Activated CD4-positive, alpha-beta T cell treated with anti-CD3 and anti-CD28 coated beads, Interleukin-2, amount 50 U/mL, for 1 hour (primary cell): ENCODE measurements at regions not wholly inside any gene's neighbourhood (a gene's known extent, or its start where the extent isn't known, plus 50 kb on each side); places are given as distances from the start of the nearest gene placed in this dataset.
"Not testable (repeated sequence)": the region's sequence is repeated elsewhere in the genome, so short reads cannot be mapped to it uniquely, and the experiment has no call there.

Source experiments
- DNase-seq: peaks from one replicate; pipeline ENCODE4 v3.0.0-alpha.2; 2020

GRCh38 chr4:67328393-67328792, 216.9 kb downstream of the CENPC start:
- DNase-seq: no peak

- no peak for DNase-seq
Measured at GRCh38 chr4:67328018-67328278, 217.4 kb downstream of the CENPC start.

DNA sequence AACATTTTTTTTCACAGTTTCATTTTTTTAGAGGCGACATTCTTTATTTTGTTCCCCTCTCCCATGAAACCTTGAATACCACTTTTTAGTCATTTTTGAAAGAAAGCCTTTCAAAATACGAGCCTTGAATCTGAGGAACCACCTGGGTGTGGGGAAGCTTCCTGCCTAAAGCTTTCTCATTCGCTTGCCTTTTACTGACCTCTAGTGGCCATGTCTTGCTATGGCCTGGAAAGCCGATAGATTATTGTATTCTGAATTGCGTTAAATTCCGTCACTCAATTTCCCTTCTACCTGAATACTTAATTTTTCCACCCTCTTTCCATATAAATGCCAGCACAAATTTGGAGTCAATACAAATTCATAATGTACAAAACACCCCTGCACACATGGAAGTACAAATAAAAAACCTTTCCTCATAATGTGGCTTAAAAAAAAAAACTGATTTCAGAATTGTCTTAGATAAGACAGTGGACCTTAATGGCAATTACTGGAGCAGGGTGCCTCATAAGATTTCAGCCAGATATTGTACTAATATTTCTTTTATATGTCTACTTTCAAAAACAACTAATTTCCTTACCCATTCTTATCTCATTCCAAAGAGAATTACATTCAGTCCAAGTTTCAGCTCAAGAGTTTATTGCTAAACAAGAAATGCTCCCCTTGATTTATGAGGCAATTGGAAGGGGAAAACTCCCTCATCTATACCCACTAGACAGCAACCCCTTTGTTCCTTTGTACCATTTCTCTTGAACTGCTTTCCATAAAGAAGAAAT, 217.9 kb downstream of the CENPC start:
- peak; percentile 29 for DNase-seq

DNA sequence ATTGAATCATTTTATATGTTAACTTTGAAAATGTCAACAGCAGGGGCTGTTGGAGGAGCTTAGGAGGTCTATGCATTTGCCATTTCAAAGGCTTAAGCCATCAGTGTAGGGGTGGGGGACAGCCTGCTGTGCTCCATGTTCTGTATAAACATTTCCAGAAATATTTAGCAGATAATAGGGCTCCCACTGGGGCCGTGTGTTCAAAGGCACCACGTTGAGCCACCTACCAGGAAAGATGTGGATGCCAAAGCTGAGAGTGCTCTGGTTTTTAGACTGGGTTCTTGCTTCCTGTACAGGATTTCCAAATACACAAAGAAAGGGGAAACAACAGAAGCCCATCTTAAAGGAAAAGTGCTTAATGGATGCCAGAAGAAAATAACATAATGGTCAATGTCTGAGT, 219.5 kb downstream of the CENPC start:
- no peak for DNase-seq

GRCh38 chr4:67320645-67321044, 224.7 kb downstream of the CENPC start:
- DNase-seq: no peak

DNA sequence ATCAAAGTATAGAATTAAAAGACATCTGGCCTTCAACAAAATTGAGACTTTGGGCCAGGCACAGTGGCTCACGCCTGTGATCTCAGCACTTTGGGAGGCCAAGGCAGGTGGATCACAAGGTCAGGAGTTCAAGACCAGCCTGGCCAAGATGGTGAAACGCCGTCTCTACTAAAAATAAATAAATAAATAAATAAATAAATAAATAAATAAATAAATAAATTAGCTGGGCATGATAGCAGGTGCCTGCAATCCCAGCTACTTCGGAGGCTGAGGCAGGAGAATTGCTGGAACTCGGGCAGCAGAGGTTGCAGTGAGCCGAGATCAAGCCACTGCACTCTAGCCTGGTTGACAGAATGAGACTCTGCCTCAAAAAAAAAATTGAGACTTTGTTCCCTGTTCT, 225.7 kb downstream of the CENPC start:
- DNase-seq: not testable (repeated sequence)

DNA sequence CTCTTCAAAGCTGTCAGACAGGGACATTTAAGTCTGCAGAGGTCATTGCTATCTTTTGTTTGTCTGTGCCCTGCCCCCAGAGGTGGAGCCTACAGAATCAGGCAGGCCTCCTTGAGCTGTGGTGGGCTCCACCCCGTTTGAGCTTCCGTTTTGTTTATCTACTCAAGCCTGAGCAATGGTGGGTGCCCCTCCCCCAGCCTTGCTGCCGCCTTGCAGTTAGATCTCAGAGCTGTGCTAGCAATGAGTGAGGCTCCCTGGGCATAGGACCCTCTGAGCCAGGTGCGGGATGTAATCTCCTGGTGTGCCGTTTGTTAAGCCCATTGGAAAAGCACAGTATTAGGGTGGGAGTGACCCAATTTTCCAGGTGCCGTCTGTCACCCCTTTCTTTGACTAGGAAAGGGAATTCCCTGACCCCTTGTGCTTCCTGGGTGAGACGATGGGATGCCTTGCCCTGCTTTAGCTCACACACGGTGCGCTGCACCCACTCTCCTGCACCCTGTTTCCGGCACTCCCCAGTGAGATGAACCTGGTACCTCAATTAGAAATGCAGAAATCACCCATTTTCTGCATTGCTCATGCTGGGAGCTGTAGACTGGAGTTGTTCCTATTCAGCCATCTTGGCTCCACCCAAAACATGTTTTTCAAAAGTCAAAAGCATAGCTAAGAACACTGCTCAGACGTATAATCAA, 244.7 kb downstream of the CENPC start:
- DNase-seq: not testable (repeated sequence)

DNA sequence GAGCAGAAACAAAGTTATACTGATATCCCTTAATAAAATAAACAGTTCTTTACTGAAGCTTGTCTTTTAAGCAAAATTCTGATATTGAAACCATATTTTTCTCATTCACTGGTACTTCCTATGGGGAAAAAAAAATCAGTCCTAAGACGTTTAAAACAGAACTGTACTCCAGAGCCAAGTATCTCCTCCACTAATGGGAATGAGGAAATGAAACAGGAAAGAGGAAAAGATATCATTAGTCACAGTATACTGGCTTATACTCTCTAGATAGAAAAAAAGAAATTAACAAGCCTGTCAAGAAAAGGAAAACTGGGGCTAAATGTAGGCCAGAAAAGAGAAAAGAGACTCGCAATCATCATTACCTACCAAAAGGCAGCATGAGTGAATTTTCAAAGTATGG, 252.7 kb downstream of the CENPC start:
- no peak for DNase-seq

- no peak for DNase-seq
Measured at GRCh38 chr4:67292045-67292444, 253.3 kb downstream of the CENPC start.

DNA sequence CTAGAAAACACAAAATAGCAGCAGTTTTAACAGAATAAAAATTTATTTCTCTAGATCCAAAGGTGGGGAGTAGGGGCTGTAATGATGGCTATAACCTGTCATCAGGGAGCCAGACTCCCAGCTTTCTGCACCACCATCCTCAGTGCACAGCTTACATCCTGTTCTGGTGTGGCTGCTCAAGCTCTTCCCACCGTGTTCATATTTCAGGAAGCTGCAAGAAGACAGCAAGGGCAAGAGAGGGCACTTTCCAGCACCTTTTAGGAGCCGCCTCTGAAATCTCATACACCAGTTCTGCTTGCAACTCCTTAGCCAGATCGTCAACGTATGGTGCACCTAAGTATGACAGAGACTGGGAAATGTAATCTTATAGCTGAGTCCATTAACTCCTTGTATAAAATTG, 253.7 kb downstream of the CENPC start:
- DNase-seq: no peak

- no peak for DNase-seq
Measured at GRCh38 chr4:67288964-67289363, 256.3 kb downstream of the CENPC start.

DNA sequence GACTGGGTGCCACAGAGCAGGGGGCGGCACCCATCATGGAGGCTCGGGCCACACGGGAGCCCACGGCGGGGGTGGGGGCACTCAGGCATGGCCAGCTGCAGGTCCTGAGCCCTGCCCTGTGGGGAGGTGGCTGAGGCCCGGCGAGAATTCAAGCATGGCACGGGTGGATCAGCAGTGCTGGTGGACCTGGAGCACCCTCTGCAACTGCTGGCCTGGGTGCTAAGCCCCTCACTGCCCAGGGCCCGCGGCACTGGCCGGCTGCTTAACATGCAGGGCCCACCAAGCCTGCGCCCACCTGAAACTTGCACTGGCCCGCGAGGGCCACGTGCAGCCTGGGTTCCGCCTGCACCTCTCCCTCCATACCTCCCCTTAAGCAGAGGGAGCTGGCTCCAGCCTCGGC, 258.6 kb downstream of the CENPC start:
- DNase-seq: no peak

DNA sequence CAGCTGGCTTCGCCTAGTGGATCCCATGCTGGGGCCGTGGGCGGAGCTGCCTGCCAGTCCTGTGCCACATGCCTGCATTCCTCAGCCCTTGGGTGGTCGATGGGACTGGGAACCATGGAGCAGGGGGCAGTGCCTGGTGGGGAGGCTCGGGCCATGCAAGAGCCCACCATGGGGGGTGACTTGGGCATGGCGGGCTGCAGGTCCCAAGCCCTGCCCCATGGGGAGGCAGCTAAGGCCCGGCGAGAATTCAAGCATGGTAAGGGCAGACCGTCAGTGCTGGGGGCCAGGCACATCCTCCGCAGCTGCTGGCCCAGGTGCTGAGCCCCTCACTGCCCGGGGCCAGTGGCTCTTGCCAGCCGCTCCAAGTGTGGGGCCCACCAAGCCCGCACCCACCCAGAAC, 262.6 kb downstream of the CENPC start:
- no peak for DNase-seq

DNA sequence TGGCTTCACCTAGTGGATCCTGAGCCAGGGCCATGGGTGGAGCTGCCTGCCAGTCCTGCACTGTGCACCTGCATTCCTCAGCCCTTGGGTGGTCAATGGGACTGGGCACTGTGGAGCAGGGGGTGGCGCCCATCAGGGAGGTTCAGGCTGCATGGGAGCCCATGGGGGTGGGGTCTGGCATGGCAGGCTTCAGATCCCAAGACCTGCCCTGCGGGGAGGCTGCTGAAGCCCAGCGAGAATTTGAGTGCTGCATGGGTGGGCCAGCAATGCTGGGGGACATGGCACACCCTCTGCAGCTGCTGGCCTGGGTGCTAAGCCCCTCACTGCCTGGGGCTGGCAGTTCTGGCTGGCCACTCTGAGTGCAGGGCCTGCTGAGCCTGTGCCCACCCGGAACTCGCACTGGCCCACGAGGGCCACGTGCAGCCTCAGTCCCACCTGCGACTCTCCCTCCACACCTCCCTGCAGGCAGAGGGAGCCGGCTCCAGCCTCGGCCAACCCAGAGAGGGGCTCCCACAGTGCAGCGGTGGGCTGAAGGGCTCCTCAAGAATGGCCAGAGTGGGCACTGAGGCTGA, 270.0 kb downstream of the CENPC start:
- DNase-seq: no peak

DNA sequence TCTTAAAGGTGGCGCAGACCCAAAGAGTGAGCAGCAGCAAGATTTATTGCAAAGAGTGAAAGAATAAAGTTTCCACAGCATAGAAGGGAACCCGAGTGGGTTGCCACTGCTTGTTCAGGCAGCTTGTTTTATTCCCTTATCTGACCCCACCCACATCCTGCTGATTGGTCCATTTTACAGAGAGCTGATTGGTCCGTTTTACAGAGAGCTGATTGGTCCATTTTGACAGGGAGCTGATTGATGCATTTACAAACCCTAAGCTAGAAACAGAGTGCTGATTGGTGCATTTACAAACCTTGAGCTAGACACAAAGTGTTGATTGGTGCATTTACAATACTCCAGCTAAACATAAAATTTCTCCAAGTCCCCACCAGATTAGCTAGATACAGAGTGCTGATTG, 270.6 kb downstream of the CENPC start:
- not testable (repeated sequence) for DNase-seq

- no peak for DNase-seq
Measured at GRCh38 chr4:67273666-67274065, 271.6 kb downstream of the CENPC start.

DNA sequence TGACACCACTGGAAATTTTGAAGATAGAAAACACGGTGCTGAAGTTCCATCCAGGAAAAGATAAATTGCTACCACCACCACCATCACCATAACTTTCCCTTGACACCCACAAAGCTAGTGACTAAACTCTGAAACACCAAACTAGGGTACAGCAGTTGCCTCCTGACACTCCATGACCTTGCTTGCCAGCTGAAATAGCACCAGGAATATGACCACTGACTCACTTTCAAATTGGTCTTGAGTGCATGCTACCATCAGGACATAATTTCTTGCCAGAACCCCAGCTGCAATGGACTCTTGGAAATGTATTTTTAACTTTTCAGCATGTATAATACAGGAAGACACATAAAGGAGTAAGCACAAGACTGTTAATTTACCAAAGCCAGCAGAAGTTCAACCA, 283.3 kb downstream of the CENPC start:
- DNase-seq: no peak

DNA sequence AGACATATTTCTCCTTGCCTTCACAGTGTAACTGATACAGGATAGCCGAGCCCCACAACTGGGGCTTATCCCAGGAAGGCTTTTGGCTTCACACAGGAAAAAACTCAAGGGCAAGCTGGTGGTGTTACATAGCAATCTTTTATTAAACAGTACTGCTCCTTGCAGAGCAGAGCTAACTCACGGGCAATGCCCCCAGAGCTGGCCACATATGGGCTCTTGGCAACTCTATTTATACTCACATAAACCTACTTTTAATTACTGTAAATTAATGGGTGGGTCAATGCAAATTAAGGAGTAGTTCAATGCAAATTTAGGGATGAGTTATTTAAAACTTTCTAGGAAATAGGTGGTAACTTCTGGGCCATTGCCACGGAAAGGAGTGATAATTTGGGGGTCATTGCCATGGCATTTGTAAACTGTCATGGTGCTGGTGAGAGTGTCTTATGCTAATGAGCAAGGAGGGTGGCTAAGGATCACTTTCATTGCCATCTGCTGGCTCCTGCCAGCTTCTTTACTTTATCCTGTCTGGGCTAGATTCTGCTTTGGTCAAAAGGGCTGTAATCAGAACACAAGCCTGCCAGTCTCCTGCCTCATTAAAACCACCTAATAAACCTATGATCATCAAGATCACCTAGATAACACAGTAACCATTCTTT, 288.8 kb downstream of the CENPC start:
- no peak for DNase-seq

DNA sequence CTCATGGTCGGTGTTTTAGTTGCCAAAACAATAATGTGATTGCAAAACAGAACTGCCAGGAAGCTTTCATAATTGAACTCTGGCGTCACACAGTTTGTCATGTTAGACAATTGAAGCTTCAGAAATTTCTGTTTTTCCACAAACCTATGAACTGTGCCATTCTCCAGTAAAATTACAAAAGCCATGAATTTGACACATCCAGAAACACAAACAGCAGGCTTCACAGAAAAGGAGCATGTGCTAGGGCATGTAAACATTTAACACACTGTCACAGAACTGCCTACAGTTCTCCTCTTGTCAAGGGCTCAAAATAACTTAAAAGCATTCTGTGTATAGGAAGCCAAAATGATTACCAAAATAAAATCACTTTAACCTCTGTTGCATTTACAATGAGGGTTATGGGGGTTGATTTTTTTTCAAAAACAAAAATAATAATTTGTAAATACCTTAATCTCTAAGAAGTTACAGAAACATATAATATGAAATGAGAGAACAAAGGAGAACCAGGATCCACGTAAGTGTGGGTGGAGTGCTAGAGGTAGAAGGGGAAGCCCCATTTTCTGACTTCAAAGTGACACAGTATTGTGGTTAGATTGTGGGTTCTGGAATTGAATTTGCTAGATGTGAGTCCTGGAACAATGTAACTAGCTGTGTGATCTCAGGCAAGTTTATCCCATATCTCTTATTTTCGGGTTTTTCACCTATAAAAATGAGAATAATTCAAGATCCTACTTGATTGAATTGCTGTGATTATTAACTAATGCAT, 295.0 kb downstream of the CENPC start:
- no peak for DNase-seq

- DNase-seq: no peak
Measured at GRCh38 chr4:67236788-67237187, 308.5 kb downstream of the CENPC start.

- DNase-seq: no peak
Measured at GRCh38 chr4:67236318-67236717, 309.0 kb downstream of the CENPC start.

DNA sequence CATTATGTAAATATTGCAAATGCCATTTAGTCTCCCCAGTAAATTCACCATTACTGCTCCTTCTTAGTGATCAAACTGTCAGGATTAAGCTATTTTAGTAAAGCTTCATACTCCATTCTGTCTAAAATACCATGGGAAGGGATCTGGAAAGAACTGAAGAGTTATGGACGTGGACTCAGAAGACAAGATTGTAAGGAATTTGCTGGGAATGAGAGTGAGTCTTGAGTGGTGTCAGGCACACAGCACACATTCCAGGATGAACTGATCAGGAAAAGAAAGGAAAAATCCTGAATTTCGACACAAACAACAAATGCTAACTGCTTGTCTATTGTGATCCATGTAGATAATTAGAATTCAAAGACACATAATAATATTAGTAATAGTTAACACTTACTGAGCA, 311.0 kb downstream of the CENPC start:
- no peak for DNase-seq

GRCh38 chr4:67229148-67229547, 316.2 kb downstream of the CENPC start:
- DNase-seq: no peak
